H1 (cell line): ENCODE measurements at regions not wholly inside any gene's neighbourhood (a gene's known extent, or its start where the extent isn't known, plus 50 kb on each side); places are given as distances from the start of the nearest gene placed in this dataset.

Source experiments
- CTCF ChIA-PET: fragments of 300-600 bp; sonication (Branson Sonifier 250); formaldehyde crosslinking; loops from one replicate; lab custom pipeline; 2021; ENCODE audit not compliant: partially characterized antibody; lab: Charles Lee
- POLR2A ChIA-PET: fragments of 300-600 bp; sonication (Branson Sonifier 250); formaldehyde crosslinking; loops from one replicate; lab custom pipeline; 2021; ENCODE audit warnings: inconsistent platforms; ENCODE audit not compliant: partially characterized antibody; lab: Charles Lee
- DNase-seq, 2 experiments: peaks; one replicate each; pipeline versions ENCODE4 v3.0.0 to v3.0.0-alpha.2; 2010 to 2022; ENCODE audit warnings: low spot score in 2 of 2, low read depth in 1 of 2, mixed read lengths in 1 of 2
- FAIRE-seq: peaks from 2 replicates; lab custom pipeline; 2011; peaks lifted over from hg19 to GRCh38; lab: Jason Lieb, UNC
- H2AFZ ChIP-seq: 2 replicates; pipeline ENCODE4 v1.8.1; 2012; ENCODE audit warnings: low read length, inconsistent platforms
- H2AK5ac ChIP-seq: 2 replicates; pipeline ENCODE4 v1.6.1; 2013; ENCODE audit warnings: low read depth, low read length
- H2BK120ac ChIP-seq: replicated peaks from 2 replicates; pipeline ENCODE3; 2013; ENCODE audit warnings: low read depth, low read length, inconsistent platforms
- H2BK12ac ChIP-seq: 2 replicates; pipeline ENCODE4 v1.6.1; 2013; ENCODE audit warnings: low read depth, low read length
- H2BK15ac ChIP-seq: 2 replicates; pipeline ENCODE4 v1.6.1; 2013; ENCODE audit warnings: low read length
- H2BK20ac ChIP-seq: 2 replicates; pipeline ENCODE4 v1.6.1; 2013; ENCODE audit warnings: low read length
- H2BK5ac ChIP-seq: 2 replicates; pipeline ENCODE4 v1.6.1; 2013; ENCODE audit warnings: low read depth, low read length
- H3K14ac ChIP-seq: 2 replicates; pipeline ENCODE4 v1.6.1; 2013; ENCODE audit warnings: inconsistent platforms; ENCODE audit not compliant: insufficient read length
- H3K18ac ChIP-seq: 2 replicates; pipeline ENCODE4 v1.6.1; 2013; ENCODE audit warnings: low read length; ENCODE audit errors: extremely low read depth
- H3K23ac ChIP-seq: 2 replicates; pipeline ENCODE4 v1.6.1; 2013; ENCODE audit warnings: inconsistent platforms; ENCODE audit not compliant: insufficient read length
- H3K23me2 ChIP-seq: 2 replicates; pipeline ENCODE4 v1.6.1; 2013; ENCODE audit warnings: low read depth, low read length
- H3K27ac ChIP-seq: 2 replicates; pipeline ENCODE4 v1.6.1; 2011; ENCODE audit warnings: low read depth, low read length, inconsistent platforms
- H3K27me3 ChIP-seq, 4 experiments: replicated peaks in 1 of 4; 1 replicate in 1 of 4; 2 replicates in 3 of 4; pipeline versions ENCODE4 v1.6.1 to v1.8.1; 2011 to 2013; ENCODE audit warnings: low read length in 3 of 4, mild to moderate bottlenecking in 3 of 4, inconsistent platforms in 2 of 4, mixed read lengths in 2 of 4, moderate library complexity in 1 of 4; ENCODE audit not compliant: control insufficient read depth in 3 of 4, insufficient read depth in 3 of 4; ENCODE audit errors: extremely low read depth in 1 of 4
- H3K36me3 ChIP-seq, 4 experiments: 2 replicates each; pipeline versions ENCODE4 v1.6.1 to v1.8.1; 2011 to 2013; ENCODE audit warnings: mild to moderate bottlenecking in 4 of 4, low read length in 3 of 4, moderate library complexity in 2 of 4, control low read depth in 1 of 4, inconsistent platforms in 1 of 4; ENCODE audit not compliant: insufficient read depth in 4 of 4, control insufficient read depth in 2 of 4
- H3K4ac ChIP-seq: replicated peaks from 2 replicates; pipeline ENCODE3; 2013; ENCODE audit warnings: low read length, low read depth, mixed read lengths, inconsistent platforms; ENCODE audit not compliant: insufficient read length
- H3K4me1 ChIP-seq, 4 experiments: replicated peaks in 1 of 4; 1 replicate in 1 of 4; 2 replicates in 3 of 4; pipeline versions ENCODE4 v1.6.1 to v1.8.1; 2011 to 2013; ENCODE audit warnings: low read length in 3 of 4, inconsistent platforms in 2 of 4, mixed read lengths in 1 of 4; ENCODE audit not compliant: insufficient read depth in 4 of 4, control insufficient read depth in 3 of 4
- H3K4me2 ChIP-seq, 2 experiments: 2 replicates each; pipeline versions ENCODE4 v1.6.1 to v1.8.1; 2011 to 2013; ENCODE audit warnings: low read depth in 2 of 2, low read length in 2 of 2, control low read depth in 1 of 2, inconsistent platforms in 1 of 2, mild to moderate bottlenecking in 1 of 2; ENCODE audit not compliant: insufficient read depth in 1 of 2
- H3K4me3 ChIP-seq, 4 experiments: fragments of 200-600, 300-600 bp in 1 of 4; sonication (generic), shearing (Covaris generic), sonication (Bioruptor Twin) in 1 of 4; 2 replicates each; pipeline versions ENCODE4 v1.5.1 to v1.8.1; 2011 to 2016; ENCODE audit warnings: low read length in 4 of 4, low read depth in 3 of 4, control low read depth in 2 of 4, inconsistent platforms in 2 of 4, mild to moderate bottlenecking in 2 of 4, mixed read lengths in 1 of 4, moderate library complexity in 1 of 4; ENCODE audit not compliant: insufficient read depth in 2 of 4; ENCODE audit errors: extremely low read depth in 1 of 4
- H3K56ac ChIP-seq: replicated peaks from 2 replicates; pipeline ENCODE3; 2013; ENCODE audit warnings: low read depth, mild to moderate bottlenecking, mixed read lengths, low read length, inconsistent platforms; ENCODE audit not compliant: insufficient read length
- H3K79me1 ChIP-seq: 2 replicates; pipeline ENCODE4 v1.6.1; 2013; ENCODE audit warnings: low read depth, low read length, control low read depth
- H3K79me2 ChIP-seq, 2 experiments: 2 replicates each; pipeline versions ENCODE4 v1.6.1 to v1.8.1; 2012 to 2013; ENCODE audit warnings: low read length in 2 of 2, mild to moderate bottlenecking in 2 of 2, inconsistent platforms in 1 of 2; ENCODE audit not compliant: insufficient read depth in 2 of 2, control insufficient read depth in 1 of 2
- H3K9ac ChIP-seq, 4 experiments: replicated peaks in 1 of 4; 1 replicate in 1 of 4; 2 replicates in 3 of 4; pipeline versions ENCODE4 v1.6.1 to v1.8.1; 2011 to 2013; ENCODE audit warnings: low read depth in 3 of 4, low read length in 3 of 4, control low read depth in 2 of 4, mild to moderate bottlenecking in 2 of 4, moderate library complexity in 2 of 4, inconsistent platforms in 1 of 4; ENCODE audit errors: extremely low read depth in 1 of 4
- H3K9me3 ChIP-seq, 2 experiments: 2 replicates each; pipeline versions ENCODE4 v1.6.1 to v1.8.1; 2012 to 2013; ENCODE audit warnings: mild to moderate bottlenecking in 2 of 2, moderate library complexity in 2 of 2, control low read depth in 1 of 2, inconsistent platforms in 1 of 2, low read depth in 1 of 2, low read length in 1 of 2, mixed read lengths in 1 of 2; ENCODE audit not compliant: insufficient read depth in 2 of 2
- H4K20me1 ChIP-seq, 2 experiments: replicated peaks in 1 of 2; 2 replicates each; pipeline versions ENCODE3 to v1.8.1; 2011 to 2013; ENCODE audit warnings: inconsistent platforms in 2 of 2, low read length in 2 of 2, mild to moderate bottlenecking in 1 of 2; ENCODE audit not compliant: insufficient read depth in 2 of 2, control insufficient read depth in 1 of 2
- H4K5ac ChIP-seq: 2 replicates; pipeline ENCODE4 v1.6.1; 2013; ENCODE audit warnings: low read length, low read depth, mixed read lengths, inconsistent platforms; ENCODE audit not compliant: insufficient read length
- H4K8ac ChIP-seq: 2 replicates; pipeline ENCODE4 v1.8.0; 2013; ENCODE audit warnings: mild to moderate bottlenecking, moderate library complexity, low read length, inconsistent platforms; ENCODE audit not compliant: insufficient read depth; ENCODE audit errors: extremely low read depth
- H4K91ac ChIP-seq: replicated peaks from 2 replicates; pipeline ENCODE3; 2013; ENCODE audit warnings: low read length, mixed read lengths, inconsistent platforms; ENCODE audit not compliant: insufficient read length
- CEBPB ChIP-seq: IDR thresholded peaks from 2 replicates; pipeline ENCODE4 v1.6.1; 2012; ENCODE audit warnings: low read depth, low read length
- CTBP2 ChIP-seq: IDR thresholded peaks from 2 replicates; pipeline ENCODE4 v1.7.0; 2011; ENCODE audit warnings: borderline replicate concordance, mild to moderate bottlenecking, moderate library complexity, mixed read lengths, low read length; ENCODE audit not compliant: insufficient read depth, insufficient read length
- KDM1A ChIP-seq: fragments of 200-600, 300-600 bp; sonication (generic); IDR thresholded peaks from 2 replicates; pipeline ENCODE4 v1.7.1; 2016; ENCODE audit warnings: mild to moderate bottlenecking, low read length, borderline replicate concordance
- KDM4A ChIP-seq: IDR thresholded peaks from one replicate; pipeline ENCODE4 v1.7.1; 2012; ENCODE audit warnings: low read depth, mild to moderate bottlenecking, moderate library complexity, low read length, inconsistent platforms; ENCODE audit not compliant: severe bottlenecking
- POLR2AphosphoS5 ChIP-seq: IDR thresholded peaks from 2 replicates; pipeline ENCODE4 v1.6.1; 2011; ENCODE audit warnings: low read depth, low read length
- SAP30 ChIP-seq: fragments of 300-600 bp; sonication (generic); IDR thresholded peaks from 2 replicates; pipeline ENCODE4 v1.7.1; 2012; ENCODE audit warnings: low read length, moderate library complexity, mild to moderate bottlenecking, inconsistent platforms; ENCODE audit not compliant: insufficient read depth, insufficient replicate concordance
- SIX5 ChIP-seq: IDR thresholded peaks from 2 replicates; pipeline ENCODE4 v1.6.1; 2011; ENCODE audit warnings: mild to moderate bottlenecking, low read depth, low read length
- WGBS, 2 experiments: shearing (Covaris generic) in 1 of 2; methylation state at CpG; one replicate each; pipeline versions ENCODE4 v1.1.6 to v1.1.7; 2013 to 2015; ENCODE audit warnings: low lambda C conversion rate in 2 of 2, mixed read lengths in 2 of 2, inconsistent platforms in 1 of 2, low coverage in 1 of 2, missing lambda C conversion rate in 1 of 2; ENCODE audit not compliant: insufficient replicate concordance in 2 of 2, insufficient coverage in 1 of 2, insufficient read length in 1 of 2; ENCODE audit errors: extremely low coverage in 1 of 2, missing lambda C conversion rate in 1 of 2; 5-methylcytosine and 5-hydroxymethylcytosine counted together
- TF ChIP-seq, protein P1 (sequence below): IDR thresholded peaks from 2 replicates; pipeline ENCODE4 v1.6.1; 2012; ENCODE audit warnings: inconsistent platforms

DNA sequence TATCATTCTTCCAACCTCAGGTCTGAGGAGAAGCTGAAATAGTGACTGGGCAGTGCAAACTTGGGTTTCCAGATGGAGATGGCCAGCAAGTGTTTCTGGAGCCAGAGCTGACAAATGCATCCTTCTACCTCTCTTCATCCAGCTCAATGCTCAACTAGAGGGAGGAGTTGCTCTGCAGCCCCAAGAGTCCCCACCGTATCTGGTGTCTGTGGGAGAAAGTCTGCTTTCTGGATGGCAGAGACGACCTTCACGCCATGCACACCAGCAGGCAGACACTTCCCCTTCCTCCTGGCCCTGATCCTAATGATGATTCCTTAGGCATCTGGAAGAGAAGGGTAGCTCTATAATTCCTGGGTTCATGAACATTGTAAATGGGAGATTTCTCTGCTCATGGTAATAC, 127.4 kb upstream of the SPACA1 start:
- Histone ChIP-seq H3K9me3 (peaks cover 3 to 4% of the 10 kb centered on the region in 2 experiments; a peak in 1 of 4 replicates), H3K56ac (no peak overlapping the region), H3K18ac (no peak overlapping the region), H2BK15ac (no peak overlapping the region), H2BK12ac (no peak overlapping the region), H2AFZ (no peak overlapping the region), H3K79me1 (no peaks in the 10 kb centered on the region), H3K27me3 (no peaks in the 10 kb centered on the region), H3K9ac (no peak overlapping the region), H4K91ac (no peak overlapping the region), H3K4me2 (no peak overlapping the region), H2BK5ac (no peak overlapping the region), H3K4me3 (no peak overlapping the region), H3K23ac (no peak overlapping the region), H2BK20ac (no peak overlapping the region), H4K8ac (no peak overlapping the region), H3K23me2 (no peaks in the 10 kb centered on the region; the same call in 1 of the 2 replicates), H3K14ac (no peak overlapping the region), H3K4me1 (no peaks in the 10 kb centered on the region; a peak in 1 of 7 replicates), H4K20me1 (no peaks in the 10 kb centered on the region), H3K4ac (no peak overlapping the region), H2AK5ac (no peak overlapping the region), H4K5ac (no peak overlapping the region), H3K79me2 (no peaks in the 10 kb centered on the region), H2BK120ac (no peak overlapping the region), H3K27ac (no peak overlapping the region), H3K36me3 (no peaks in the 10 kb centered on the region)
- CTCF ChIA-PET, result interaction anchor here (0.5 to 4.2 kb wide), 2 partner anchors 10 to 39 kb away, joined by 3 to 23 read pairs; no protein-coding TSS in a partner anchor
- POLR2A ChIA-PET, result no interaction called here
- DNase-seq (no peak), FAIRE-seq (no peak)
- 93% methylated on average over 3 of the region's 3 CpGs; no CpG with 5 or more reads in 1 of the 2 experiments for WGBS, 2 experiments
- TF ChIP-seq CEBPB (no peak), CTBP2 (no peak), POLR2AphosphoS5 (no peak), SAP30 (no peak), KDM1A (no peak), SIX5 (no peak), KDM4A (no peak)
- TF ChIP-seq, protein P1, sequence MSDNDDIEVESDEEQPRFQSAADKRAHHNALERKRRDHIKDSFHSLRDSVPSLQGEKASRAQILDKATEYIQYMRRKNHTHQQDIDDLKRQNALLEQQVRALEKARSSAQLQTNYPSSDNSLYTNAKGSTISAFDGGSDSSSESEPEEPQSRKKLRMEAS, result no peak
